ENCODE measurements at regions not wholly inside any gene's neighbourhood (a gene's known extent, or its start where the extent isn't known, plus 50 kb on each side); places are given as distances from the start of the nearest gene placed in this dataset.

DNA sequence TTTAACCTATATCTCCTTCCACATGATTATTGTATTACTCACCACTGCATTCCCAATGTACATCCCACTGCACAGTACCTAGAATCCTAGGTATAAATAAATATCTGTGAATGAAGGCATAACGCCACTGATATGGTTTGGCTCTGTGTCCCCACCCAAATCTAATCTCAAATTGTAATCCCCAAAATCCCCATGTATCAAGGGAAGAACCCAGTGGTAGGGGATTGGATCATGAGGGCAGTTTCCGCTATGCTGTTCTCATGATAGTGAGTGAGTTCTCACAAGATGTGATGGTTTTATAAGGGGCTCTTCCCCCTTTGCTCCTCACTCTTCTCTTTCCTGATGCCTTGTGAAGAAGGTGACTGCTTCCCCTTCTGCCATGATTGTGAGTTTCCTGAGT is 599.0 kb upstream of the ADGRL2 start:
- TF ChIP-seq CTCF (IDR thresholded peaks at IDR 0.05; ENCODE audit: low read length) (no peak), EZH2 (IDR thresholded peaks at IDR 0.05; ENCODE audit: borderline replicate concordance, low read length) (no peak)
